ENCODE measurements at regions not wholly inside any gene's neighbourhood (a gene's known extent, or its start where the extent isn't known, plus 50 kb on each side); places are given as distances from the start of the nearest gene placed in this dataset.

DNA sequence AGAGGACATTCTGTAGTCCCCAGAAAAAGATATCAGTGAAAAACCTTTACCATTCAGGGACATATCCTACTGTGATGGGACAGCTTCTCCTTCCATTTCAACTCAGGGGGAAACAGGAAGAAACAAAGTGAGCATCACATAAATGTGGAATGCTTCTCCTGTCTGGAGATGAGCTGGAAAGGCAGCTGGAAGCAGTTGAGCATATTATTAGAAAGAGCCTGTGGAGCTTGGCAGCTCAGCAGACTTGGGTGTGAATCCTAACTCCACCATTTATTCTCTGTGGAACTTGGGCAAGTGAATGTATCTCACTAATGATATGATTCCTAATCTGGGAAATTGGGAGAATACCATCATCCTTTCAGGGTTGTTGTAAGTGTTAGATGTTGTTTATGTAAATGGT, 232.1 kb upstream of the F9 start:
- Histone ChIP-seq H3K27me3 (replicated peaks; ENCODE audit: insufficient read depth) (no peaks in the 10 kb centered on the region), H3F3A (ENCODE audit: insufficient read depth) (no peaks in the 10 kb centered on the region), H3K36me3 (ENCODE audit: low read depth) (no peaks in the 10 kb centered on the region), H3K9me3 (ENCODE audit: low read depth) (no peaks in the 10 kb centered on the region), H3K9me2 (ENCODE audit: insufficient read depth) (no peaks in the 10 kb centered on the region), H3K4me2 (ENCODE audit: unreplicated experiment) (no peak overlapping the region), H3K4me3 (no peak overlapping the region), H3K9ac (no peak overlapping the region), H4K20me1 (ENCODE audit: insufficient read depth) (no peaks in the 10 kb centered on the region), H3K79me2 (ENCODE audit: insufficient read depth) (no peaks in the 10 kb centered on the region), H2AFZ (no peak overlapping the region), H3K4me1 (ENCODE audit: insufficient read depth) (no peaks in the 10 kb centered on the region), H3K27ac (no peak overlapping the region)
- DNase-seq: no peak
- TF ChIP-seq EZH2phosphoT487 (IDR thresholded peaks at IDR 0.05; ENCODE audit: insufficient read depth, low read depth): no peak
- no peak for TF ChIP-seq EZH2 (IDR thresholded peaks at IDR 0.05; ENCODE audit: insufficient read depth, poor library complexity, severe bottlenecking)
- in situ Hi-C loops (cut with MboI): no loop called here

DNA sequence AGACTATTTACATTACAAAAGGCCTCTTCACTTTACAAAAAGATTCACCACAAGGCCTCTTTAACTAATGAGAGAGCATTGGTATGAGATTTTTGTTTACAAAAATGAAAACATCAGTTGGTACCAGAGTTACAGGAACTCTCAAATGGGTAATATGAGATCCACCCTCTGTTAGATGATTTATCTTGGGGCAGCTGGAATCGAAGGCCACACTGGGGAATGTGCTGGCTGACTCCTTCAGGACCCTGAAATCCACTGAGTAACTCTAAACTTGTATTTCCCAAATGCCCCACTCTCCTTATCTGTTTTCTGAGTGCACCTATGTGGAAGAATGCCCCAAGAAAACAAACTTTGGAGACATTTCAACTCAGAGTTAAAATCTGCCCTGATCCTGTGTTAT, 232.9 kb upstream of the F9 start:
- H3K4me2 ChIP-seq (ENCODE audit: unreplicated experiment): no peak overlapping the region
- DNase-seq: no peak

DNA sequence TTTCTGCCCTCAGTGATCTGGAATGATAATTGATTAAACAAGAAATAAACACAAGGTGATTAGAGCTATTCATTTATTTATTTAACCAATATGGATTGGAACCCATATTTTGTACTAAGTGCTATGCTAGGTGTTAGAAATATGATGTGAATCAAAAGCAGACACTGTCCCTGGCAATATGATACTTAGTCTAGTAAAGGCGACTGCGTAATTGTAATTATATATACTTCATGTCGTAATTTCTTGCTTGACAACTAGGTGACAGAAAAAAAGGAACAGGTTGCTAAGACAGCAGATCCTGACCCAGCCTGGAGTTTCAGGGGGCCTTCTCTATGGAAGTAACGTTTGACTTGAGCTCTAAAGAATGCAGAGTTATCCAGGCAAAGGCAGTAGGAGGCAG, 236.5 kb upstream of the F9 start:
- Histone ChIP-seq H3K4me1 (ENCODE audit: insufficient read depth) (peaks cover 3% of the 10 kb centered on the region; the same call in 1 of the 2 replicates), H3F3A (ENCODE audit: insufficient read depth) (0 out of 2 replicates have a peak, but pooled peaks cover 6% of the 10 kb centered on the region), H3K9ac (no peak overlapping the region), H3K79me2 (ENCODE audit: insufficient read depth) (no peaks in the 10 kb centered on the region), H3K36me3 (ENCODE audit: low read depth) (no peaks in the 10 kb centered on the region), H3K9me2 (ENCODE audit: insufficient read depth) (no peaks in the 10 kb centered on the region), H3K27ac (no peak overlapping the region), H3K4me2 (ENCODE audit: unreplicated experiment) (no peak overlapping the region), H2AFZ (no peak overlapping the region), H3K27me3 (replicated peaks; ENCODE audit: insufficient read depth) (no peaks in the 10 kb centered on the region), H3K9me3 (ENCODE audit: low read depth) (no peaks in the 10 kb centered on the region), H3K4me3 (no peak overlapping the region), H4K20me1 (ENCODE audit: insufficient read depth) (no peaks in the 10 kb centered on the region)
- no peak for DNase-seq
- WGBS, 2 experiments (ENCODE audit: low coverage in 1 of 2, low lambda C conversion rate in 2 of 2, missing lambda C conversion rate in 2 of 2): 81 to 84% methylated on average over 4 of the region's 4 CpGs
- in situ Hi-C loops (cut with MboI): no loop called here
- TF ChIP-seq EZH2phosphoT487 (IDR thresholded peaks at IDR 0.05; ENCODE audit: insufficient read depth, low read depth) (no peak), EZH2 (IDR thresholded peaks at IDR 0.05; ENCODE audit: insufficient read depth, poor library complexity, severe bottlenecking) (no peak)

More for the DNA sequence above, 232.9 kb upstream of the F9 start:
- no peak for TF ChIP-seq EZH2phosphoT487 (IDR thresholded peaks at IDR 0.05; ENCODE audit: insufficient read depth, low read depth)
- TF ChIP-seq EZH2 (IDR thresholded peaks at IDR 0.05; ENCODE audit: insufficient read depth, poor library complexity, severe bottlenecking): no peak
- Histone ChIP-seq H3K4me1 (ENCODE audit: insufficient read depth) (no peaks in the 10 kb centered on the region), H2AFZ (no peak overlapping the region), H3K9me2 (ENCODE audit: insufficient read depth) (no peaks in the 10 kb centered on the region), H3K79me2 (ENCODE audit: insufficient read depth) (no peaks in the 10 kb centered on the region), H4K20me1 (ENCODE audit: insufficient read depth) (no peaks in the 10 kb centered on the region), H3F3A (ENCODE audit: insufficient read depth) (no peaks in the 10 kb centered on the region), H3K9me3 (ENCODE audit: low read depth) (no peaks in the 10 kb centered on the region), H3K4me3 (no peak overlapping the region), H3K27me3 (replicated peaks; ENCODE audit: insufficient read depth) (no peaks in the 10 kb centered on the region), H3K36me3 (ENCODE audit: low read depth) (no peaks in the 10 kb centered on the region), H3K9ac (no peak overlapping the region), H3K27ac (no peak overlapping the region)
- in situ Hi-C loops (cut with MboI): no loop called here
- 45% methylated on average over 1 of the region's 1 CpG; no CpG with 5 or more reads in 1 of the 2 experiments for WGBS, 2 experiments (ENCODE audit: low coverage in 1 of 2, low lambda C conversion rate in 2 of 2, missing lambda C conversion rate in 2 of 2)

DNA sequence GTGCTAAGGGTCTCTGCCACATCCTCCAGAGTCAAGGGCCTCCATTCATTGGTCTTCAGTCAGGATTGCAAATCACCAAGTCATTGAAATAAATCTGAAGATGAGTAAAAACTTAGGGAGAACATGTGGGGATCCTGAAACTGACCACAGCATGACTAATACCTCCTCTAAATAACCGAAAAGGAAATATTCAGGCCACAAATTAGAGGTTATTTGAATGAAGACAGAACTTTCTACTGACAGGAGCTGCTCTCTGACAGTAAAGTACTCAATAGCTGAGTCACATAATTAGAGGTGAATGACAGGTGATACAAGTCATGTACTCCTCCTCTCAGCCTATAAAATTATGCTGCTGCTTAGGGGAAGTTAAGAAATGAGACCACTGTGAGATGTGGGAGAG, 240.2 kb upstream of the F9 start:
- Histone ChIP-seq H3K4me1 (ENCODE audit: insufficient read depth) (peaks cover 3% of the 10 kb centered on the region; the same call in 1 of the 2 replicates), H3K9ac (no peak overlapping the region), H3K27ac (no peak overlapping the region), H3K9me3 (ENCODE audit: low read depth) (no peaks in the 10 kb centered on the region), H3K27me3 (replicated peaks; ENCODE audit: insufficient read depth) (no peaks in the 10 kb centered on the region), H4K20me1 (ENCODE audit: insufficient read depth) (no peaks in the 10 kb centered on the region), H3K9me2 (ENCODE audit: insufficient read depth) (no peaks in the 10 kb centered on the region), H3K4me2 (ENCODE audit: unreplicated experiment) (no peak overlapping the region), H3K4me3 (no peak overlapping the region), H3K36me3 (ENCODE audit: low read depth) (no peaks in the 10 kb centered on the region), H3K79me2 (ENCODE audit: insufficient read depth) (no peaks in the 10 kb centered on the region), H2AFZ (no peak overlapping the region), H3F3A (ENCODE audit: insufficient read depth) (0 out of 2 replicates have a peak, but pooled peaks cover 6% of the 10 kb centered on the region)
- in situ Hi-C loops (cut with MboI): no loop called here
- DNase-seq: peak; percentile 65
- WGBS, 2 experiments (ENCODE audit: low coverage in 1 of 2, low lambda C conversion rate in 2 of 2, missing lambda C conversion rate in 2 of 2): 0% methylated on average over 1 of the region's 1 CpG
- TF ChIP-seq EZH2 (IDR thresholded peaks at IDR 0.05; ENCODE audit: insufficient read depth, poor library complexity, severe bottlenecking) (no peak), EZH2phosphoT487 (IDR thresholded peaks at IDR 0.05; ENCODE audit: insufficient read depth, low read depth) (peak; percentile 73; the same call in 1 of the 2 replicates)
